Muscle of leg (tissue), 3 donors: ENCODE measurements at regions not wholly inside any gene's neighbourhood (a gene's known extent, or its start where the extent isn't known, plus 50 kb on each side); places are given as distances from the start of the nearest gene placed in this dataset.

Experiments
- DNase-seq: peaks from one replicate; pipeline ENCODE4 v3.0.0; 2013
- H3K27ac ChIP-seq: one replicate; pipeline ENCODE4 v1.5.1; 2013; ENCODE audit warnings: mild to moderate bottlenecking, low read length, control low read depth
- H3K27me3 ChIP-seq: one replicate; pipeline ENCODE4 v1.6.1; 2013; ENCODE audit warnings: low read length; ENCODE audit not compliant: control insufficient read depth, insufficient read depth
- H3K36me3 ChIP-seq: one replicate; pipeline ENCODE4 v1.6.1; 2013; ENCODE audit warnings: low read length; ENCODE audit not compliant: control insufficient read depth, insufficient read depth
- H3K4me1 ChIP-seq: one replicate; pipeline ENCODE4 v1.6.1; 2013; ENCODE audit warnings: low read length; ENCODE audit not compliant: control insufficient read depth, insufficient read depth
- H3K4me3 ChIP-seq: one replicate; pipeline ENCODE4 v1.5.1; 2013; ENCODE audit warnings: low read length, control low read depth
- H3K9me3 ChIP-seq: replicated peaks from 2 replicates; pipeline ENCODE4 v1.6.1; 2013; ENCODE audit warnings: low read depth, low read length; ENCODE audit not compliant: control insufficient read depth
- WGBS: methylation state at CpG from one replicate; pipeline ENCODE4 v1.1.5; 2013; ENCODE audit warnings: missing lambda C conversion rate; ENCODE audit not compliant: insufficient coverage; 5-methylcytosine and 5-hydroxymethylcytosine counted together

GRCh38 chr1:81700728-81701470 is 99.8 kb upstream of the ADGRL2 start:
- no peaks in the 10 kb centered on the region for H3K36me3 ChIP-seq
- no peaks in the 10 kb centered on the region for H3K9me3 ChIP-seq
- H3K4me3 ChIP-seq = no peak overlapping the region
- H3K27me3 ChIP-seq = no peaks in the 10 kb centered on the region
- WGBS = 80% methylated on average over 1 of the region's 7 CpGs
- no peak for DNase-seq
- no peak overlapping the region for H3K27ac ChIP-seq
- no peaks in the 10 kb centered on the region for H3K4me1 ChIP-seq

DNA sequence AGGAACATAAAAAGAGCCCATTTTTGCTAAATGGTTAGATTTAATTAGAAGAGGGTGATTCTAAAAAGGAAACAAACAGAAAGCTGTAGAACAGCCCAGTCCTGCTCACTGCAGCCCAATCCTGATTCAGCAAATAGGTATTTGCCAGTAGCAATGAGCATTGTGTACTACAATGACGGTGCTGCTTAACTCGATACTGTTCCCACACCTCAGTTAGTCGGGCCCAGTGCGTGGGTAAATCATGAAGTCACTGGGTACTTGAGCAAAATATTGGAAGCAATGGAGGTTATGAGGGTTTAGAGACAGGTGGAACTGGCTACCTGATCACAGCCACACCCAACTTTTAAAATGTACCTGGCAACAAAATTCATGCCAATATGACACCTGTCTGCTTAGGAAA is 101.5 kb upstream of the ADGRL2 start:
- WGBS = 88% methylated on average over 3 of the region's 4 CpGs
- Histone ChIP-seq H3K4me1 (no peaks in the 10 kb centered on the region), H3K36me3 (no peaks in the 10 kb centered on the region), H3K27me3 (no peaks in the 10 kb centered on the region), H3K4me3 (no peak overlapping the region), H3K9me3 (no peaks in the 10 kb centered on the region), H3K27ac (no peak overlapping the region)
- DNase-seq = no peak

GRCh38 chr1:81695741-81696140 is 105.0 kb upstream of the ADGRL2 start:
- Histone ChIP-seq H3K27me3 (no peaks in the 10 kb centered on the region), H3K4me3 (no peak overlapping the region), H3K27ac (no peak overlapping the region), H3K9me3 (no peaks in the 10 kb centered on the region), H3K36me3 (no peaks in the 10 kb centered on the region), H3K4me1 (no peaks in the 10 kb centered on the region)
- no CpG with 5 or more reads among the region's 3 CpGs for WGBS
- peak; percentile 65 for DNase-seq

DNA sequence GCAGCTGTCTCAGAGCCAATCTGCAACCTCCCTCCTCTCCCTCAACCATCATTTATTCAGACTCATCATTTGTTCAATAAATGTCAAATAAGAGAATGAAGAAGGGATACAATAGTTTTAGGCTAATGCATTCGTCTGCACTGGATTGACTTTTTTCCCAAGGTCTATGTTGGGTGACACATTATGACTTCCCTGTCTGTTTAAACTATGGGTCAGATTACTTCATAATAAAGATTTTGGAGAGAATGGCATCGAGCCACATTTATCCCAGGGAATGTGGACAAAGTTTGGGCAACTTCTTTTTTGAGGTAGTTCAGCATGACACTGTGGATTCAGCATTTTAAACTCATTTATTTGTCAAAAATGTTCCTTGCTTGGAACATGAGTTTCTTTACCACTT is 107.4 kb upstream of the ADGRL2 start:
- WGBS = no CpG with 5 or more reads among the region's 2 CpGs
- DNase-seq = no peak

DNA sequence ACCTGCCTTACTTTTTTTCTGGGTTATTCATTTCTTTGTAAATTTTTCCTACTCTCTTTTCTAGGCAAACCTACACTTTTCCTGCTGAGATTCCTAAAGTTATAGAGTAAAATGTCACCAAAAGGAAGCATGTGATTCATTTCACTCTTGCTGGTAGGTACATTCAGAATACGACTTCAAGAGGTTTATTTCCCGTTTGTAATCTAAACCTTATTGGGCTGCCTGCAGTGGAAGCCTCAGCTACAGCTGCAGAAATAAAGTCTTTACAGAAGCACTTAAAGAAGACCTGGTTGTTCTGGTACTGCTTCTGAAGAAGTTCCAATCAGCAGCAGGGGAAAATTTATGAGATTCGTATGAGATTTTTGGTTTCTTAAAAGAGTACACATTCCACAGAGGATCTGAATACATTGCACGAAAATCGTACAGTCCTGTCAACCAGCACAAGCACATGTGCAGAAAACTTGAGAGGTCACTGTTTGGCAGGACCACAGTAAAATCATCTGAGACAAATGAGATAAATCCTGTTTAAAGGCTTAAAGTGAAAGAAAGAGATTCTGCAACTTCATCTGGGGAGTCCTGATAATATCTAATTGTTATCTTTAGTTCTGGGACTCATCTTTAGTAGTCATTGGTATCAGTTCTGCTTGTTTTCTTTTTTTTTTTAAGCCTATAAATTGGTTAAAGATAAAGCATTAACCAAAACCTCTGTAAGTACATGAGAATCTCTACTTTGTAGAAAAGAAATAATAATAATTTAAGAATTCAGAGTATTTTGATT is 109.9 kb upstream of the ADGRL2 start:
- Histone ChIP-seq H3K27ac (no peak overlapping the region), H3K4me3 (no peak overlapping the region), H3K4me1 (peaks cover 4% of the 10 kb centered on the region), H3K9me3 (no peaks in the 10 kb centered on the region), H3K36me3 (no peaks in the 10 kb centered on the region), H3K27me3 (no peaks in the 10 kb centered on the region)
- DNase-seq = peak; percentile 63
- WGBS = 24% methylated on average over 2 of the region's 5 CpGs

More for the DNA sequence above, 107.4 kb upstream of the ADGRL2 start:
- no peak overlapping the region for H3K27ac ChIP-seq
- peaks cover 4% of the 10 kb centered on the region for H3K4me1 ChIP-seq
- no peak overlapping the region for H3K4me3 ChIP-seq
- no peaks in the 10 kb centered on the region for H3K27me3 ChIP-seq
- no peaks in the 10 kb centered on the region for H3K9me3 ChIP-seq
- no peaks in the 10 kb centered on the region for H3K36me3 ChIP-seq

DNA sequence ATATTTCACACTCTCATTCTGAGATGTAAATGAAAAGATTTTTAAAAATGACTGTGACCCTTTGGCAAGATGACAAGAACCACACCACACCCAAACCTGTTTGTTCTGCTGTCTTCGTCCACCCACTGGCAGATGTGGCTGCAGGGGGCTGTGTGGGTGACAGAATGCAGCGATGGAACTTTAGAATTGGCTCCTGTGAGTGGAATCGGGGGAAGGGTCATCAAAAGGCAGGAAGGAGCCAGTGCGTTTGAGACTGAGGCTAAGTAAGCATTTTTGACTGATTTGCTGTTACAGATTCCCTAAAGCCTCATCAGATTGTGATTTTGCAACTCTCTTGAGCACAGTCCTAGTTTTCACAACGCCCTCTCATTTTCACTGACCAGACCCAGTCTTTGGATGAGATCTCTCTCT is 111.2 kb upstream of the ADGRL2 start:
- 6% methylated on average over 4 of the region's 5 CpGs for WGBS
- peak; percentile 72 for DNase-seq
- Histone ChIP-seq H3K27me3 (no peaks in the 10 kb centered on the region), H3K4me1 (peaks cover 4% of the 10 kb centered on the region), H3K27ac (no peak overlapping the region), H3K9me3 (no peaks in the 10 kb centered on the region), H3K4me3 (no peak overlapping the region), H3K36me3 (no peaks in the 10 kb centered on the region)

DNA sequence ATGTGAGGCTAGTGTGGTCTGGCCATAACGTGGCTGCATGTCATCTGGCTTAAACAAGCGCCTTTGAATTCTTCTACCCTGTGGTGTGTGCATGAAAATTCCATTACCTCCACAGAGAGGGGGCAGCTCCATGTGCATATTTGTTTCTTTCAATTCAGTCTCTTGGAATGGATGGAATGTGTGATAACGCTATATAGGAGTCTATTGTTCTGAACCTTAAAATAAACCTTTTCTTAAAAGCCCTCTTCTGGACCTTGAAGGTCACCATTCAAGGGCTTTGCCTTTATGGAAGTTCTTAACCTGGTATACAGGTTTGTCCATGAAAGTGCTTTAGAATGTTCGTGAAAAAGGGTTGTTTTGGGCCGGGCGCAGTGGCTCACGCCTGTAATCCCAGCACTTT is 118.2 kb upstream of the ADGRL2 start:
- H3K9me3 ChIP-seq = no peaks in the 10 kb centered on the region
- 93% methylated on average over 4 of the region's 7 CpGs for WGBS
- DNase-seq = no peak

DNA sequence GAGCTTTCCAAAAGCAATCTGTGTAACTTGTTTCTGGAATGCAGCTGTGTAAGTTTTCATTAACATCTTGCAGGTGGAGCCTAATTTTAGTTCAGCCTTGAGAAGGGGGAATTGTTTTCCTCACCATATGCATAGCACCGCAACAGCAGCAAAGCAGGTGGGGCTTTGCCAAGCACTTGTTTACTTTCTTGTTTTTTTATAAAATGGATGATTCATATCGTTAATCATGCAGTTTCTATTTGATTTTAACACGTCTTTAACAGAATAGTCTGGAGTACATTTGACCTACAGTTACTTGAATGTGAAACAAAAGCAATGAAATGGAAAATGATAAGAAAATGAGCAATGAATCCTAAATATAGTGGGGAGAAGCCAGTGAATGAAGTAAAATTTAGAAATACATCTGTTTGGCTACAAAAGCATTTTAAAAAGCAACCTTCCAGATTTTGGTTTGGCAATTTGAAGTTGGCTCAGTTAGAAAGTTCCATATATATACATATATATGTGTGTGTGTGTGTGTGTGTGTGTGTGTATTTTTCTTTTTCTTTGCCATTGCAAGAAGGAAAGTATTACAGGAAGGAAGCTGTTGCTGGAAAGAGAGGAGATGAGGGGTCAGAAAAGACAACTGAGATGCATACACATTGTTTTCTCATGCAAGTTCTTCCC is 119.0 kb upstream of the ADGRL2 start:
- no peaks in the 10 kb centered on the region for H3K9me3 ChIP-seq
- no peak overlapping the region for H3K4me3 ChIP-seq
- no peaks in the 10 kb centered on the region for H3K27me3 ChIP-seq
- H3K27ac ChIP-seq = peak overlapping the region; percentile 66
- DNase-seq = peak; percentile 94
- WGBS = no CpG with 5 or more reads among the region's 3 CpGs
- no peaks in the 10 kb centered on the region for H3K36me3 ChIP-seq
- H3K4me1 ChIP-seq = peaks cover 20% of the 10 kb centered on the region

More for the DNA sequence above, 118.2 kb upstream of the ADGRL2 start:
- no peaks in the 10 kb centered on the region for H3K27me3 ChIP-seq
- H3K4me3 ChIP-seq = no peak overlapping the region
- H3K36me3 ChIP-seq = no peaks in the 10 kb centered on the region
- H3K4me1 ChIP-seq = peaks cover 20% of the 10 kb centered on the region
- H3K27ac ChIP-seq = peak overlapping the region; percentile 66

DNA sequence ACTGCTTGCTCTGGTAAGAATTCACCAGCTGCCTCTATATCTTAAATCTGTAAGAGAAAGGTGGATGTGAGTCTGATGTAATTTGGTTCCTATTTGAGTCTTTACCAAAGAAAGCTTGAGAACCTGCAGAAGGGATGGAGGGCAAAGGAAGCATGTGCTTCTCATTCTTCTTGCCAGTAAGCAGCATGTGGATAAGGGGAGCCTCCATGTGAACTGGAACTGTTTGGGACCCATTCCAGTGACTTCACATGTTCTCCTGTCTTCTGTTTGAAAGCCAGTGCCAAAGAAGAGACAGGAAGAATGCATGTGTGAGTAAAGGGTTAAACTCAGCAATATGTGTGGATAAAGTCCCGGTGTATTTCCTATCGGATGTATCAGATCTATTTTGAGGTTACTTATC is 119.6 kb upstream of the ADGRL2 start:
- peak; percentile 79 for DNase-seq
- Histone ChIP-seq H3K27ac (peak overlapping the region; percentile 66), H3K36me3 (no peaks in the 10 kb centered on the region), H3K9me3 (no peaks in the 10 kb centered on the region), H3K4me1 (peaks cover 20% of the 10 kb centered on the region), H3K4me3 (no peak overlapping the region), H3K27me3 (no peaks in the 10 kb centered on the region)
- WGBS = no CpG with 5 or more reads among the region's 2 CpGs

- Histone ChIP-seq H3K27me3 (no peaks in the 10 kb centered on the region), H3K4me1 (peaks cover 20% of the 10 kb centered on the region), H3K36me3 (no peaks in the 10 kb centered on the region), H3K27ac (peak overlapping the region; percentile 5), H3K4me3 (no peak overlapping the region), H3K9me3 (no peaks in the 10 kb centered on the region)
- no CpG with 5 or more reads among the region's 3 CpGs for WGBS
- peak; percentile 73 for DNase-seq
These were observed 120.8 kb upstream of the ADGRL2 start for GRCh38 chr1:81679942-81680341.
